GM19463 (cell line): ENCODE measurements at regions not wholly inside any gene's neighbourhood (a gene's known extent, or its start where the extent isn't known, plus 50 kb on each side); places are given as distances from the start of the nearest gene placed in this dataset.
A peak's percentile ranks its signal among the peaks of the same experiment; 100 is the strongest.
"Not testable (repeated sequence)": the region's sequence is repeated elsewhere in the genome, so short reads cannot be mapped to it uniquely, and the experiment has no call there.

Experiments
- ATAC-seq: cut with Tn5 transposase; IDR thresholded peaks from one replicate; pipeline ENCODE4 v1.9.1; 2021; ENCODE audit warnings: mild to moderate bottlenecking, moderate library complexity; ENCODE audit not compliant: unreplicated experiment

DNA sequence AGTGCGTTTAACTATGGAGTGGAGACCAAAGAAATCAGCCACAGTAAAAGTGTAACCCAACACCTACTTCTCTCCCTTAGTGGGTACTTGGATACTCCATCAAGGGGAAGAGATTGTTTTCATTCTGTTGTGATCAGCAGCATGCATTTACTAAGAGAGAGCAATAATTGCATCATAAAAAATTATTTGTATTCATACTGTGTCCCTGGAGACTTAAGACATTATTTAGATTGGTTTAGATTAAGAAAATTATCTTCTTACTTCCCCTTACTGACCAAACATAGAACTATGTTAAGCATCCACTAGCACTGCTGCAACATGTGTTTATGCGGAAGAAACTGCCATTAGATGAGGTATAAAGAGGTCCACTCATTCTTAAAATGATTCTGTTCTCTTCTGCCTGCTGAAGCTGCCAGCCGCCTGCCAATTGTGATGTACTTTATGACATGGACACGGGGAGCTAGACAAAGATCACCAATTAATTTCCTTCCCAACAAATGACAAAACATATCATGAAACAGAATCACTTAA is 738.5 kb downstream of the DIAPH3 start:
- ATAC-seq: no peak

DNA sequence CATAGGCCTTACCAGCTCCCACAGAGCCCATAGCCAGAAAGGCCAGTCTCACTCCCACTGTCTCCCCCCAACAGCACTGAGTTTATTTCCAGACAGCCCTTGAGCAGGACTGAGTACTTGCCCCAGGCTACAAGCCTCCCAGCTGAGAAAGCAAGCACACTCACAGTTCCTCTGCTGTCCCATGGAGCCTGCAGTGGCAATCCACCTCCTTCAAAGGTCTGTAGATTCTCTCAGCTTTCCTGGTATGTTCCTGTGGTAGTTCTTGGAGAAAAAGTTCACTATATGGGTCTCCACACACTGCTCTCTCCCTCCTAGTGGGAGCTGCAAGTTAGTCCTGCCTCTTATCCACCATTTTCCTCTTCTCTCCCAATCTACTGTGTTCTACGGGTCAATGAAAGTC is 728.7 kb downstream of the DIAPH3 start:
- ATAC-seq: no peak

DNA sequence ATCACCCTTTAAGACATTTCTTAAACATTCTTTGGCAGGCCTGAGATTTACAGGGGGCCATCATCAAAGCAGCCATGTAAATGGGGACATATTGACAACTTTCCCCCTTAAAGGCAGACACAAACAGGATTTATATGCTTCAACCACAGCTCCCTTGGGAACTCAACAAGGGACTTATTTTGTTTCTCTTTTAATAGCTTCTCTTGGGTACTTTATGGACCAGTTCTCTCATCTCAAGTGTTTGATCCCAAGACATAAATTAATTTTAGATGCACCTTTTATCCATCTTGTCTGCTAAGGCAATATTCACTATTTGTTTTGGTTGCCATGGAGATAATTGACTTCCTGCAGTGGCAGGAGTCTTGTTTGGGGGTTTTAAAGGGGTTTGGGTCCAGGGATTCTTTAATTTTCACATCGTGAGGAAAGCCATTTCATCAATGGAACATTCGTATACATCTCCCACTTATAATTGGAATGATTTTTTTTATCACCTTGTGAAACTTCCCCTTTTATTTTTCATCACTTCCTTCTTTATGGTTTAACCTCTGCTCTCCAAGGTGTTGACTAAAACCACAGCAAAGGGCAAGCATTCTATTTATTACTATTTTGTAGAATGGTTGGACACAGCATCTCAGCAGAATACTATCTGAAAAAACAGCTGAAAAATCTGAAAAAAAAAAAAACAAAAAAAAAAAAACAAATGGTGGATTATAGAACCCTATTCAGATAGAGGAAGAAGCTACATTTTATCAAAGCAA is 726.0 kb downstream of the DIAPH3 start:
- ATAC-seq: peak; percentile 54

DNA sequence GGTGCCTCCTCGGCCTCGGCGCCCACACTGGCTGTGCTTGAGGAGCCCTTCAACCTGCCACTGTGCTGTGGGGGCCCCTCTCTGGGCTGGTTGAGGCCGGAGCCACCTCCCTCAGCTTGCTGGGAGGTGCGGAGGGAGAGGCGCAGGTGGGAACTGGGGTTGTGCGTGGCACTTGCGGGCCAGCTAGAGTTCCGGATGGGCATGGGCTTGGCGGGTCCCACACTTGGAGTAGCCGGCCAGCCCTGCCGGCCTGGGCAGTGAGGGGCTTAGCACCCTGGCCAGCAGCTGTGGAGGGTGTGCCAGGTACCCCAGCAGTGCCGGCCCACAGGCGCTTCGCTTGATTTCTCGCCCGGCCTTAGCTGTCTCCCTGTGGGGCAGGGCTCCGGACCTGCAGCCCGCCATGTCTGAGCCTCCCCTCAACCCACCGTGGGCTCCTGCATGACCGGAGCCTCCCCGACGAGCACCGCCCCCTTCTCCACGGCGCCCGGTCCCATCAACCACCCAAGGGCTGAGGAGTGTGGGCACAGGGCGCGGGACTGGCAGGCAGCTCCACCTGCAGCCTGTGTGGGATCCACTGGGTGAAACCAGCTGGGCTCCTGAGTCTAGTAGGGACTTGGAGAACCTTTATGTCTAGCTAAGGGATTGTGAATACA is 723.8 kb downstream of the DIAPH3 start:
- no peak for ATAC-seq

DNA sequence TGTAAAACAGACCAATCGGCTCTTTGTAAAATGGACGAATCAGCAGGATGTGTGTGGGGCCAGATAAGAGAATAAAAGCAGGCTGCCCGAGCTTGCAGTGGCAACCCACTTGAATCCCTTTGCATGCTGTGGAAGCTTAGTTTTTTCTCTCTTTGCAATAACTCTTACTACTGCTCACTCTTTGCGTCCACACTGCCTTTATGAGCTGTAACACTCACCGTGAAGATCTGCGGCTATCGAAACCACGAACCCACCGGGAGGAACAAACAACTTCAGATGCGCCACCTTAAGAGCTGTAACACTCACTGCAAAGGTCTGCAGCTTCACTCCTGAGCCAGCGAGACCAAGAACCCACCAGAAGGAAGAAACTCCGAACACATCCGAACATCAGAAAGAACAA is 722.7 kb downstream of the DIAPH3 start:
- ATAC-seq: not testable (repeated sequence)

DNA sequence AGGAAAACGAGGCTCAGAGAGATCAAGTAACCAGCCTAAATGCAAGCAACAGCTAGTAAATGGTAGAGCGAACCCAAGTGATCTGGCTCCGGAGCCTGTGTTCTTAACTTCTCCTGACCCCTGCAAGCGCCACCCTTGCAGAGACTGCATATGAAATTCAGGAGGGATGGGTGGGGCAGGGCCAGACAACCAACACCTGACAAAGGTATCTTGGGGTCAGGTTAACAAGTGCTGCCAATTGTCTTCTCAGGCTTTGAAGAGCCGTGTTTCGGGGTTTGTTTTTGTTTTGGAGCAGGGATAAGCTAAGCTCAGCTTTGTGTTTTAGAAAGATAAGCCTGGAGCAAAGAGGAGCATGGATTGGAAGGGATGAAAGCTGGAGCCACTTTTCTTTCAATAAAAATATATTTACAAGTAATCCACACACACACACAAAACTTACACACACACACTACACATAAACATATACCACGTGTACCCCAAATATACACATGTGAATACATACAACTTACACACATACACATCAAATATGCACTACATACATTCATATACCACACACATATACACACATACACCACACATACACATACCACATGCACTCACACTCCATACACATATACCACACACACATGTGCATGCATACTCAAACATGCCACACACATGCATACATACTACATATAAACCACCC is 722.0 kb downstream of the DIAPH3 start:
- no peak for ATAC-seq

DNA sequence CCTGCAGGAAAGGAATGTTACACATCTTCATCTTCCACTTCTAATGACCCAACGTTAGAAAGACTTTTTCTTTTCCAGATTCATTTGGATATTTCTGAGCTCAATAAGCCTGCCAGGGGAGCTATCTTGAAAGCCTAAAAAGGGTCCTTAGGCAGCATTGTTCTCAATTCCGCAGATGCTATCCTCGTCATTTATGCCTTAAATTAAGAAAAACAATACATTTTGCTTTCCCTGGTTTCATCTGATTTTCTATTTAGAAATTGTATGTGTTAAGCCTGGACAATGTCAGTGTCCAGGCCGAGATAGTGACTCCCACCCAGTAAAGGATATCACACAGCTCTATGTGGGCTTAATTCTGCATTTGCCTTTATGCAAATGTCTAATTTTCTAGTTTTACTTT is 721.3 kb downstream of the DIAPH3 start:
- ATAC-seq: no peak

DNA sequence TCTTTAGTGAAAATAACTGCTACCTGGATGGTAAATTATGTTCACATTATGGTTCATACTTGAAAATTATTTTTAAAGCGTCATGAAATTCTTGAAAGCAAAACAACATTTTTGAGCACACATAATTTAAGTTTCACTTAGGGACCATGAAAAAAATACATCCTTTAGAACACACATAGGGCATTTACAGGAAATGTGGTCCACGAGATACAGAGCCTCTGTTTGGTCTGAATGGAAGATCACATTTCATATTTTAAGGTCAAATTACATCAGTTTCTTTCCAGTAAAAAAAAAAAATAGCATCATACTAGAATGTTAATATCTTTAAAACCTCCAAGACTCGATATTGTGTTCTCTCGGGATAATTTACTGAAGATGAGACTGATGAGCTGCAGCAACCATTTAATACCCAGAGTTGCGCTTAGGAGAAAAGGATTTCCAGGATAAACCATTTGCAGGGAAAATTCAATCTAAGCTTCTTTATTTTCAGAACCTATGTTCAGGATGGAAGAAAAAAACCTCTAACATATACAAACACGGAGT is 720.7 kb downstream of the DIAPH3 start:
- ATAC-seq: no peak

DNA sequence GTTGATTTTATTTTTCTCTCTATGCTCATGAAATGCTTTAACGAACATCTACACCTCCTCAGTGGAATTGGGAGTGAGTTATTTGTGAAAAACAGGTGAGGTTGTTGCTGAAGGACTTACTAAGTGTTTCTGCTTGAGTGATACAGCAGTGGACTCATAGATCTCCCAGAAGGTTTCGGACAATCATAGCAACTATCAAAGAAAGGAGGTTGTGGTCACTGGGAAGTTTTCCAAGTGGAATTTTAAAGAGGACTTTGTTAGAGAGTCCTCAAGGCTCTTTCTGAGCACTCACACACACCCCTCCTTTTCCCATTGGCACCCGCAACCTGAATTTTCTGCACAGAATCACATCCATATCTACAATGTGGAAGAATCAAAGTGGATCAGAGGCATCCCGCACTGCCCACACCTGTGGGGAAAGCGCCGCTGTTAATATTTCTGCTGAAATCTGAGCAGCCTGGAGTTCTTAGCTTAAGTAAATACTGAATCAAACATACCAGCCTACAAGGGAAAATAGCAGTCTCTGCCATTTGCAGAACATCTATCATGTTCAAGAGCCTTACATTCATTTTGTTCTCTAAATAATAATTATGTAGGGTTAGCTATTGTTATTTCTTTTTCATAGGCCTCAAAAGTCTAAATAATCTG is 719.4 kb downstream of the DIAPH3 start:
- no peak for ATAC-seq

DNA sequence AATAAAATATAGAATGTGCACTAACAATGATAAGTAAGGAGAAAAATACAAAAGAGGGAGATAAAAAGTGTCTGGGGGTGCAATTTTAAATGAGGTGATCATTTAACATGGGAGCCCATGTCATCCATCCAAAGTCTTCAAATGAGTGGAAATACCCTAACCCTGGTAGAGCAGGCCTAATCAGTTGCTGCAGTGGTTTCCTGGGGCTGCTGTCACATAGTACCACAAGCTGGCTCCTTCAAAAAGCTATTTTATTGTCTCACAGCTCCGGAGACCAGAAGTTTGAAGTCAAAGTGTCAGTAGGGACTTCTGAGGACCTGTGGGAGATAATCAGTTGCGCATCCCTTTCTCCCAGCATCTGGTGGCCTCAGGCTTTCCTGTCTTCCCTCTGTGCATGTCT is 717.9 kb downstream of the DIAPH3 start:
- no peak for ATAC-seq

DNA sequence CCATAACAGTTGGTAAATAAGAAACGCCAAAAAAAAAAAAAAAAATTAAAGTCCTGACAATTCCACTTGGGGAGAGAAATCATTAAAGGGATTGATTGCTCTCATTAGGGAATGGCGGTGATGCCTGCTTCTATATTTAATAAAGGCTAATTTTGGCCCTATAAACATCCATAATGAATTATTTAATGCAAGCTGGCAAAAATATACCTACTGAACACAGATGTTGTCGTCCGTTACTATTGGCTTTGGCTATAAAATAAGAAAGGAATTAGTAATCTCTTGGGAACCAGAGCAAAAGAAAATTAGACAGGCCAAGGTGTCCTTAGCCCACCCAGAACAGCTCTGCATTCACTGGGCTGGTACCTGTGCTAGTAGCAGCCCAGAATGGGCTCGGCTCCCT is 717.3 kb downstream of the DIAPH3 start:
- ATAC-seq: no peak

DNA sequence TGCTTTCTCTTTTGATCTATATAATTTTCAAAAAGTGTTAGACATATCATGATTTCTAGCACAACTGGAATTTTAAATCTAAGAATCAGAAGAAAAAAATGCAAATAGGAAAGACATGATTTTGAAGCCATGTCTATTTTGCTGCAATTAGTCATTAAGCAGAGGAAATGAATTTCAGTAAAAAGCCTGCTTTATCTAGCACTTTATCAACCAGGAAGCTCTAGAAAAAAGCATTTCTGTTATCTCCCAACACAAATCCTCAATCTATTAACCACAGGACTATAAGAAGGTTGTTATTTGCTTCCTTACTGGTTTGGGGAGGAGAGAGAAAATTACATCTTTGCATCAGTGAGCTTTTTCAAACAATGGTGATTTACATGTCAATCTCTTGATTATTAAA is 716.7 kb downstream of the DIAPH3 start:
- no peak for ATAC-seq

DNA sequence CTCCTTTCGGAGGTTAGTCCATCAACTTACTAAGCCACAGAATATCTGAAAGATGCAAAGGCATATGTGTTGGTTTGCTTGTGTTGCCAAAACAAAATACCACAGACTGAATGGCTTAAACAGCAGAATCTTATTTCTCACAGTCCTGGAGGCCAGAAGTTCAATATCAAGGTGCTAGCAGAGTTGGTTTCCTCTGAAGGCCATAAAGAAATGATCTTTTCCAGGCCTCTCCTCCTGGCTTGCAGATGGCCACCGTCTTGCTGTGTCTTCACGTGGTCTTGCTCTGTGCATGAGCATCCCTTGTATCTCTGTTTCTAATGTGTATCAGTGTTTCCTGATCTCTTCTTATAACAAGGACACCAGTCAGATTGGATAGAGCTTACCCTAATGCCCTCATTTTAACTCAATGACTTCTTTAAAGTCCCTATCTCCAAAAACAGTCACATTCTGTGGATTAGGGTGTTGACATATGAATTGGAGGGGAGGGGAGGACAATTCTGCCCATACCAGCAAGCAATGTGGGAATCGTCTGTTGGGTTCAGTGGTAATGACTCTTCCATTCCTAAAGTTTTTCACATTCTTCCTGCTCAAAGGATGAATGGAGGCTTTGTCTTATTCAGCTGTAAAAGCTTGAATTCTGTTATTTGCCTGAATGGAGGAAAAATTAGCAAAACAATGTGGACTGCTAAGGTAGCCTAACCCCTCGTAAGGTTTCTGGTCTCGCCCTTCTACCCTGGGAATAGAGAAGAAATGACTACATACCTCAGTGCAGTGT is 715.7 kb downstream of the DIAPH3 start:
- ATAC-seq: no peak

DNA sequence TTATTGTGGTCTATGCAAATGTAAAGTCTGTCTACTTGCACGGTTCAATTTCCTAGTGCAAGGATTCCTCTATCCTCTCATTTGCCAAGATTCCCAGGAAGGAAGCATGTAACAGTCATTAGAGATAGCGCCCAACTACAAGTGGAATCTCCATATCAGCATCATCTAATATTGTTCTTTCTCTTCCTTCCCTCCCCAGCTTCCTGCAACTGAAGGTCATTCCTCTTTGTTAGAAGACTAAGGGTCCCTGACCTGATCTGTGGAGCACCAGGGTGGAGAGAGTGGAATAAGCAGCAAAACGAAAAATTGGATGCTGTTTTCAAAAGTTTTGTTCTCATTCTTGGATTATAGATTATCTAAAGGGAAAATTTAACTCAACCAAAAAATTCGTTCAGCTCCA is 714.0 kb downstream of the DIAPH3 start:
- ATAC-seq: no peak

DNA sequence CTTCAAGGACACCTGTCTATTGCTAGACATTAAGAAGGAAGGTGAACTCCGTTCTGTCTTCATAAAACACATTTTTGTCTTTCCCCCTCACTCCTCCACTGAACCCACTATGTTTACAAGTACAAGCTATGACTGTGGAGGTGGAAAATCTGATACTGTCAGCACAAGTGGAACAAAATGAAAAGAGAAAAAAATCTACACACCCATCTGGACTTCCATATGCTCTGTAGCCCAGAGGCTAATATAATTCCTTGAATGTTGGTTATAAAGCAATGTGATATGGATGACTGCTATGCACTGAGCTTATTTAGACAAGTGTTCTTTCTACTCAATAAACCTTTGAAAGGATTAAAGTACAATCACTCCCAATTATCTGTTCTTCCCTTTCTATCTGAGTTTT is 713.5 kb downstream of the DIAPH3 start:
- no peak for ATAC-seq

DNA sequence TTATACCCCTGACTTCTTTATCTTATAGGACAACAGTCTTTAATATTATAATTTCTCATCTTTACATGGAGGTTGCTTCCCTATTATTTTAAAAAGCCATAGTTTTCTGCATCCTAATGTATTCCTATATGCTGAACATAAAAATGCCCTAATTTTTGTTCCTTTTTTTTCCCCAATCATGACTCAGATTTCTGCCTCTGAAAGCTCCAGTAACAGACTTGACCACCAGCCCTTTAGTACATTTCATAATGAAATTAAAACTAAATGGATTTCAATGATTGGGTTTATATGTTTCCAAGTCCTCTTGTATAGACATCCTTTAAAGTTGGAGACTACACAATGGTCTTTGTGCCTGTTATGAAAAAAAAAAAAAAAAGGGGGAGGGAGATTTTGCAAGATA is 712.5 kb downstream of the DIAPH3 start:
- no peak for ATAC-seq

DNA sequence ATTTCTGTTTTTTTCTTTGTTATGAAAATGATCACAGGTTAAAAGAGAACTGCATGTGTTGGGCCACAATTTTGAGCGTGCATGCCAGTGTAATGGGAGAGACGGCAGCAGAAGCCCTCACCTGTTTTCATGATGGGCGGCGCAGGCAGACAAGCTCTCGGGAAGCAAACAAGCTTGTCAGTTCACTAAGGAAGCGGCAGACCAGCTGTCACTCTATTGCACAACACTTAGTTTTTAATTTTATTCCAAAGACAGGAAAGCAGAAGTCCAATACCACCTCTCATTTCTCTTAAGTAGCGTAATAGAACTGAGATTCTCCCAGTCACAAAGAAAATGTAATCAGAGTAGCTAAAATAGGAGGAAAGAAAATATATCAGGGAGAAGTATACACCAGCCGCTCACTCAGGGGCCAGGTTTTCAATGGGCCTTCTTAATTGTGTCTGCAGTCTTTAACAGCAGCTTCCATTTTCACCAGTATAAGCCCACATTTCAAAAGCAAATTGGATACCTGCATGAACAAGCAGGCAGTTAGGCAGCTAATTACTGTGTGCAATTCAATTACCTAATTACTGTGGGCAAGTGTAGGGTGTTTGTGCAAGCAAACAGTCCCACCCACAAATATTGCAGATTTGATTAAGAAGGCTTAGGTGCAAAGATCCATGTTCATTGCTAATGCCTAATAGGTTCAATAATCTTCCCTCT is 711.4 kb downstream of the DIAPH3 start:
- ATAC-seq: no peak

DNA sequence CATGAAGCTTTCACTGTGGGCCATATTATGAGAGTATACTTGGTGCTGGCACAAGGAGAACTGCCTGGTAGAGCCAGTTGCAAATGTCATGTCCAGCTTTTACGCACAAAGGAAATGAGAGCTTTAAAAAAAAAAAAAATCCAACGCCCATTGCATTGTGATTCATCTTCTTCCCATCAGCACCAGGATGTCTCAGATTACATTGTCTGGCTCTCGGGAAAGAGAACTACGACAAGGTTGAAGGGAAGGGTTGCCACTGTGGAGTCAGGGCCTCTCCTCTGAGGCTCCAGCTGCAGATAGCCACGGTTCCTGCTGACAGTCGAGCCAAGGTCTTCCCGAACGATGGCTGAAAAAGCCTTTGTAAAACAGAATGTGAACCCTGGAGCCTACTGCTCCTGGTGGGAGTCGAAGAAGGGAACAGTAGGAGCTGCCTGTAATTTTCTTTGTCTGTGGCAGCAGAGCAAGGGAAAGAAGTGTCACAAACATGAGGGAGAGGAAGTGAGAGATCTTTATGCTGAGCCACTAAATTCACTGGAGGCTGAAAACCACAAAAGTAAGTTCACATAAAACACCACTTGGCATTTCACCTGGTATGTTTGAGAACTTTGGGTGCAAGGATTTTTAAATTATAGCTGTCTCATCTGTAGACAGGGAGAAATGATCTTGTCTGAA is 704.7 kb downstream of the DIAPH3 start:
- ATAC-seq: no peak

DNA sequence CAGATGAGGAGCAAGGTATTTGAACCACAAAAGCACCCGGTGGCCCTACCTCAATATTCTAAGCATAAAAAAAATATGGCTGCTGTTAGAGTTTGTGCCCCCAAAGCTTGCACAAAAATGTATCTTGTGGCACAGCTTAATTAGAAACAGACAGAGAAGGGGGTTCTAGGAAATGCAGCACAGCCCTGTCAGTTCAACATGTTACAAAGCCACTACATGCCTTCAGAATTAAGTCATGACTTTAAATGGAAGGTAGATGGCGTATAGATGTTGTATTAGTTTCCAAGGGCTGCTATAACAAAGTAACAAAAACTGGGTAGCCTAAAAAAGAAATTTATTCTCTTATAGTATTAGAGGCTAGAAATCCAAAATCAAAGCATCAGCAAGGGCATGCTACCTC is 703.8 kb downstream of the DIAPH3 start:
- no peak for ATAC-seq
